Activated CD4-positive, alpha-beta T cell treated with anti-CD3 and anti-CD28 coated beads, Interleukin-2, amount 50 U/mL, for 24 hours (primary cell): ENCODE measurements at regions not wholly inside any gene's neighbourhood (a gene's known extent, or its start where the extent isn't known, plus 50 kb on each side); places are given as distances from the start of the nearest gene placed in this dataset.

Experiments
- DNase-seq, 2 donors: peaks; one replicate each; pipeline ENCODE4 v3.0.0-alpha.2; 2020; ENCODE audit warnings: low read depth in 1 of 2, low spot score in 1 of 2

- DNase-seq = no peak
Measured at GRCh38 chr10:90451283-90451682, 406.6 kb downstream of the HTR7 start.

DNA sequence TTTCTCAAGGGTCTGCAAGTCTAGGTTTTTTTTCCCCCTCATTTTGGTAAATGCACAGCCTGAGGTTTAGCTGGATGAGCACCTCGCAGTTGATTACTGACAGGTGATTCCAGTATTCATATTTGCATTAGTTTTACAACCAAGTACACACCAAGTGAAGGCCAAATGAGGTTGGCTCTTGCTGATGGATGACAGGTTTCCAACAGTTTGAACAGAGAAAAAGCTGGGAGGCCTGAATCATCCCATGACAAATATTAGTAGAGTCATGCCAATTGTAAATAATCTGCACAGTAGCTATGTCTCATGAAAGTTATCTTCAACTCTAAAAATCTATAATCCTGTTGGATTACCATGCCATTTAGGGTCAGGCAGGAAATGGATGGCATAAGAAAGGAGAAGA is 399.8 kb downstream of the HTR7 start:
- DNase-seq = no peak

DNA sequence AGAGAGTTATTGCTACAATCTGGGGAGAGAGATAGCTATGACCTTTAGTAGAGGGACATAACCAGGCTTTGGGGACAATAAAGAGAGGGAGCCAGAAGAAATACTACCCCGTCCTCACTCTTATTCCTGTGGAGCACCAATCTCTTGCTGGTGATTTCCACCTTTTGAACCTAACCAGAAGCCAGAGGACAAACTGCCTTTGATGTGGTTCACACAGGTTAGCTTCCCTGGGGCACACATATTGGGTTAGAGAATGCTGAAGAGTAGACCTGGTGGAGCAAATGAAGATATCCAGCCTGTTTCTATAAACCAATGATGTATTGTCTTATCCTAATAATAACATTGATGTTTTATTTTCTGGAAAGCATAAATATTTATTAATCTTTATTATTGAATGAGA is 399.3 kb downstream of the HTR7 start:
- no peak for DNase-seq

GRCh38 chr10:90461437-90462155 is 396.2 kb downstream of the HTR7 start:
- DNase-seq = no peak

DNA sequence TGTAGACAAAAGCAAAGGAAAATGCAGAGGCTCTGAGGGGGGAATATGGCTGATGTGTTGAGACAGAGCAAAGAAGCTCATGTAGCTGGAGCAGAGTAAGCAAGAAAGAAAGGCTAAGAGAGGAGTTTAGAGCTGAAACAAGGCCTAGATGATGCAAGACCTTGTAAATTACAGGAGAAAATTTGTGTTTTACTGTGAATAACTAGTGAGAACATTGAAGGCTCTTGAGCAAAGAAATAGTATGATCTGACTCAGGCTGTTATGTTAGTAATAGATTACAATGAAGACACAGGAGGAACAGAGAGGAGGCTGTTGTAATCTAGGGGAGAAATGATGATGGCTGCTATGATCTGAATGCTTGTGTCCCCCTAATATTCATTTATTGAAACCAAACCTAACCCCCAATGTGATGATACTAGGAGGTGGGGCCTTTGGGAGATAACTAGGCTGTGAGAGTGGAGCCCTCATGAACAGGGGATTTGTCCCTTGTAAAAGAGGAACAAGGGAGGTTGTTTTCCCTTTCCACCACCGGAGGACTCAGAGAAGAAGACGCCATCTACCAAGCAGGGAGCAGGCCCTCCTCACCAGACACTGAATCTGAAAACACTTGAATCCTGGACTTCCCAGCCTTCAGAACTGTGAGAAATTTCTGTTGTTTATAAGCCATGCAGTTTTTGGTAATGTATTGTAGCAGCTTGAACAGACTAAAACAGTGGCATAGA is 394.9 kb downstream of the HTR7 start:
- DNase-seq = no peak

DNA sequence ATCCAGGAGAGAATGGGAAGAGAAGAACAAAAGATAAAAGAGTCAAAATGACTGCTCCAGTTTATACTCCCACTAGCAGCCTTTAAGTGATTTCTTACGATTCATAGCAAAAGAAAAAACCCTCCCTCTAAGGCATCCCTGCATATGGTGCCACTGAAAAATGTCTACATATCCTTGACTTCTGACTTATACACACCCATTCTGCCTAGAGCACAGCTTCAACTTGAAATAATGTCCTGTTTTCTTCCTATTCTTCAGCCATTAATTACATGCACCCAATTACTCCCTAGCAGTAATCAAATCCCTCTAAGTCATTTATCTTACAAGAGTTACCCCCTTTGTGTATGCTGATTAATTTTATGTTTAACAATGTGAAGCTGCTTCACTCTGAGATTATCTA is 393.5 kb downstream of the HTR7 start:
- DNase-seq = no peak

DNA sequence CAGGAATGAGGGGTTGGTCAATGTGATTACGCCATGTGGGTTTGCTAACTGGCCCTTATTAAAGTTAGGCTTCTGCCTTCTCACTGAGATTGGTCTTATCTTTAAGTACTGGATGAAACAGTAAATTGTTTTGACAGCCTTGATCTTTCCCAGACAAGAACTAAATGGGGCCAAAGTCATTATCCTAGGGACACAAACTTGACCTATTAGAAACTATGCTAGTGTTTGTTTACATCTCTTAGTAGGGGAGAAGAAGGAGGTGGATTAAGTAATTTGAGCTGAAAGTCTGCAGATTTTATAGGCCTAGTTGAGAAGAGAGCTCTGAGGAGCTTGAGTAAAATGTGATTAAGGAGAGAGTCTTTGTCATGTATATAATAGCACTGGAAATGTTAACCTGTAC is 386.9 kb downstream of the HTR7 start:
- no peak for DNase-seq

DNA sequence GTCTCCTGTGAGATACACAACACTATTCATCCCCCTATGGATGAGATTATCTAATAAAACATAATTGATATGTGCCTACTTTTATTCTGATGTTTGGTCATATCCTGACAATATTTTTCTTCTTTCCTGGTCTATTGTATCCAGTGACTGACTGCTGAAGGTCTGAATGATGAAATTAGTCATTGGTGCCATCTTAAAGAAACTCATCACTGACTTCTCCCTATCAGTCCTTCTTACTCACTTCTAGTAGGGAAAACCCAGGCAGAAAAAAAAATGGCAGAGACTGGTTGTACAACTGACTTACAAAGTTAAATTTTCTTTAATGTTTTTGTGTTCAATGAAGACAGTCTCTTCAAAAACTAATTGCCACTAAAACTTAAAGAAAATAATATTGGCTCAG is 377.4 kb downstream of the HTR7 start:
- no peak for DNase-seq

DNA sequence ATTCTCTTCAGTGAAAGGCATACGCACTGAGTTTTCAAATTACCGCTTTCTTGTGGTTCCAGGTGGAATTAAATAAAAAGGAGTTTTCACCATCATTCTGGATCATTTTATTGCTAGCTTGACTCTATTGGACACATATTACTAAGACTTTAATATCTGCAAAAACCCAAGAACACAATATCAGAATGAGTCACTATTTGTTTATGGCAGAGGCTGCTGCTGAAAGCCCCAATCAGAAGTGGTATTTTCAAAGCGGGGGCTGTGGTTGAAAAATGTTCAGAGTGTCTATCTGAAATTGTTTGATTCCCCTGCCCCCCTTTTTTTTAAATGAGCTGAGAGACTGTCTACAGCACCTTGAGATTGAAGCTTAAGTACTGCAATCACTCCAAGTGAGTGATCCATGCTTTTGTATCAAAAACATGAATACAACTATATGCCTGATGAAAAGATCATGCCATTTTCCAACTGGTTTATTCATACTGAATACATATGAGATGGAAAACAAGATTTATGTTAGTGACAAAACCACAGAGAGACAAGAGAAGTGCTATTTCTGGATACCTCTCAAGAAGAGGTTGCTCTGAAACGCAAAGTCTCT is 376.4 kb downstream of the HTR7 start:
- DNase-seq = no peak

- DNase-seq = no peak
Measured at GRCh38 chr10:90484518-90484917, 373.3 kb downstream of the HTR7 start.

DNA sequence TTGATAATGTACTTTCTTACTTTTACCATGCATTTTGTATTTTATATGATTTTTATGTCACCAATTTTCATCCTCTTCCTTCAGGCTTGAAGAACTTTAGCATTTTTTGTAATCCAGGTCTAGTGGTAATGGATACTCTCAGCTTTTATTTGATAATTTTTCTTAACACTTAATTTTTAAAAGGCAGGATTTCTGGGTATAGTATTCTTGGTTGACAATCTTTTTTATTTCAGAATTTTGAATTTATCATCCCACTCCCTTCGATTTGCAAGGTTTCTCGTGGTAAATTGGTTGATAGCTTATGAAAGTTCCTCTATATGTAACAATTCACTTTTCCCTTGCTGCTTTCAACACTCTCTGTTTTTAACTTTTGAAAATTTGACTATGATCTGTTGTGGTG is 363.7 kb downstream of the HTR7 start:
- no peak for DNase-seq

GRCh38 chr10:90504172-90504571 is 353.7 kb downstream of the HTR7 start:
- no peak for DNase-seq

- no peak for DNase-seq
Measured at GRCh38 chr10:90526721-90527120, 331.1 kb downstream of the HTR7 start.

GRCh38 chr10:90530521-90530920 is 327.3 kb downstream of the HTR7 start:
- DNase-seq = no peak

DNA sequence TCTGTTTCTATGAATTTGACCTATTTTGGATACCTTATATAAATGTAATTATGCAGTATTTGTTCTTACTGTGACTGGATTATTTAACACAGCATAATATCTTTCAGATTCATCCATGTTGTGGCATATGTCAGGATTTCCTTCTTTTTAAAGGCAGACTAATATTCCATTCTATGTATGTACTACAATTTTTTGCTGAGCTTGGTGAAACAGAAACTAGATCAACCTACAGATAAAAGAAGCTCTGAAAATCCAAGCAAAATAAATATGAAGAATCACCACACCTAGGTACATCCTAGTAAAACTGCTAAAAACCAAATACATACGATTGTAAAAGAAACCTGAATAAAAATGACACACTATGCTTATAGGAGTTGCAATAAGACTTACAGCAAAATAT is 300.5 kb downstream of the HTR7 start:
- DNase-seq = no peak

DNA sequence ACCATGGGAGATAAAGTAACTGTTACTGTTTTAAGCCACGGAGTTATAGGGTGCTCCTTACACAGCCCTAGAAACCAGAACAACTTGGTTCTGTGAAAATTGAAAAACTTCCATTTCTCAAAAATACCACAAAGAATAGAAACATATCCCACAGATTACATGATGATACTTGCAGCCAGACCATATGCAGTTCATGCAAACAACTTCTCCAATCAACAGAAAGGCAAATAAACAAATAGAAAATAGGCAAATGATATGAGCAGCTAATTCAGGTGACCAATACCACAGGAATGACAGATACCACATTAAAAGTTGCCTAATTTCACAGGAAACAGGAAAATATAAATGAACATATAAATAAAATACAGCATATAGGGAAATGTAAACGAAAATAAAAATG is 297.5 kb downstream of the HTR7 start:
- no peak for DNase-seq

DNA sequence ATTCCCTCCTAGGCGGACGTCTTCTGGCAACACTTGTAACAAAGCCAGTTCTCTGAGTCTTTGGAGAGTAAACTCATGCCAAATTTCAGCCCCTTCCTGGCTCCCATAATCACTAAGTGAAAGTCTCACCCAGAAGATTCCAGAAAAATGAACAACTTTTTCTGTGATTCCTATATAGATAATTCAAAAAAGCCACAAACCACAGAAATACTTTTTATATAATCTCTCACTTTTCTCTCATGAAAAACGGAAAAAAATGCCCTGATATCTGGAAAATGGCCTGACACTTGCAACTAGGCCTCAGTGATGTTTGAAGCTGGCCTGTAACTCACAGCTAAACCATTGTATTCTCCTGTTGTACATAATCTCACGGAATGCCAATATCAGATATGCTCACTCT is 296.2 kb downstream of the HTR7 start:
- DNase-seq = no peak

- DNase-seq = no peak
Measured at GRCh38 chr10:90571481-90572258, 286.2 kb downstream of the HTR7 start.

GRCh38 chr10:90575125-90575524 is 282.7 kb downstream of the HTR7 start:
- DNase-seq = no peak

GRCh38 chr10:90577569-90577968 is 280.3 kb downstream of the HTR7 start:
- no peak for DNase-seq

DNA sequence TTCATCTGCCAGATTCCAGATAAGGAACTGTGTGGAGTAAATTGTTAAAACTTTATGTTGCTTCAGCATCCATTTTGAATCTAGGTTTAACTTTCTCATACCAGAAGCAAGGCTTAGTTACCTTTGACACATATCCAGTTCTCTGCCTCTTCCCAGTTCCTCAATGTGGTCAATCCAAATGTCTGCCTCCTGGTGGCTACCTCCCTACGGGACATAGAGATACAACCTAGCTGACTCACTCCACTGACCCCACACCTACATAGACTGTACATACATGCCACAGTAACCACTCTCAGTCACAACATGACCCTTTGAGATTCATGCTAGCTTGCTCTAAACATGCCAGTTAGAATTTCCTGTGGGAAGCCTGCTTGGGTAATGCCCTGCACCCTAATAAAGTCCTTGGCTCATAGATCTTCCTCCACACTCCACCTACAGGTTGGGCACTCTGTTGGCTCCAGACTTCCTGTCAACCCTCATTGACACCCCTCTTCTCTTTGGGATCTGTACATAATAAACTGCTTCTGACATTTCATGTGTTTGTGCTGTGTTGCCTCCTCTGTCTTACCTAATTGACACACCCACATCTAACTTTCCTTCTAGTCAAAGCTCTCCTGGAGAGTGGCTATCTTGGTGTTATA is 278.1 kb downstream of the HTR7 start:
- no peak for DNase-seq
